ENCODE measurements at regions not wholly inside any gene's neighbourhood (a gene's known extent, or its start where the extent isn't known, plus 50 kb on each side); places are given as distances from the start of the nearest gene placed in this dataset.

- intact Hi-C loops (cut with micrococcal nuclease): no loop called here
These were observed 358.9 kb downstream of the HRH4 start for GRCh38 chr18:24819141-24819890.

GRCh38 chr18:24825397-24825796 is 365.0 kb downstream of the HRH4 start:
- intact Hi-C loops (cut with micrococcal nuclease): no loop called here

GRCh38 chr18:24826605-24827004 is 366.2 kb downstream of the HRH4 start:
- intact Hi-C loops (cut with micrococcal nuclease): no loop called here

GRCh38 chr18:24827501-24827900 is 367.1 kb downstream of the HRH4 start:
- intact Hi-C loops (cut with micrococcal nuclease): no loop called here

- intact Hi-C loops (cut with micrococcal nuclease): no loop called here
These were observed 370.6 kb downstream of the HRH4 start for GRCh38 chr18:24831081-24831480.

DNA sequence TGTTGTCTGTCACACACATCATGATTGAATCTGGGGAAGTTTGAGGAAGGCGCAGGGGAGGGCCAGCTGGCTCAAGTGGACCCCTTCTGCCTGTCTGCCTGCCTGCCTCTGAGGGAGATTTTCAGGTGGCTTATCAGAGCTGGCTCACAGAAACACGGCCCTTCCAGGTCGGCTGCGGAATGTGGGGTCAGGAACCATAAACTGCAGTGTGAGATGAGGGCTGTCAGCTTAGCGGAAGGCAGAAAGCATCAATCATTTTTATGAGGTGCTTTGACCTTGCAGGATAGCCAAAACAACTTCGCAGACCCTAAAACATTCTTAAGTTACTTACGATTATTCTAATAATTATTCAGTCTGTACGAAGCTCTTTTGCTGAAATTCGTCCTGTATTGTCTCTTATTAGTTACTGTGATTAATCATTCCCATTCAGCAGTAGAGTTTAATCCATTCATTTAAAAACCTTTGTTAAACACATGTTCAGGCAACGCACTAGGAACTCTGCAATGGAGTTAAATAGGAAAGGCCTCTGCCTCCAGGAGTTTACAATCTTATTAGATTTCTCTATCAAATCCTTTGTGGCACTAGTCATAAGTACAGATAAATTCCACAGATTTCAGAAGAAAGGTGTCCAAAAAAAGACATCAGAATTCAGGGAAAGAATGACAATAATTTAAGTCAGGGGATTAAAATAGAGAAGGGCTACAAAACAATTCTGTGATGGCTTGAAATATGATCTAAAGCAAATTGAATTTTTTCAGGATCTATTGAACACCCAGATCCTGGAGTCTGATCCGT is 371.6 kb downstream of the HRH4 start:
- intact Hi-C loops (cut with micrococcal nuclease): no loop called here

- intact Hi-C loops (cut with micrococcal nuclease): no loop called here
These were observed 375.3 kb downstream of the HRH4 start for GRCh38 chr18:24835751-24836150.

DNA sequence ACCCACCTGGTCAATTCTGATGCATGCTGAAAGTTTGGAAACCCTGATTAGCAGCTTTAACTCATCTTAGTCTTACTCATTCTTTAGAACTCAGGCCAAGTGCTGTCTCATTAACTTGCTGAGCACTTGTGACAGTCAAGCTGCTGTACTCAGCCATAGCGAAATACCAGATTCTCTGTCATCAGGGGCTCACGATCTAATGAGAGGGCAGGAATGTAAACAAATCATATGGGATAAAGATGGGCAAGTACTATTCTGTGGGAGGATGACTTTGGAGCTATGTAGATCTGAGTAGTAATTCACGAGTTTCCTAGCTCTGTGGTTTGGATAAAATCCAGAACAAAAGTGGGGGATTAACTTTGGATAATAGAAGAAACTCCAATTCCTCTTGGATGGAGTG is 376.6 kb downstream of the HRH4 start:
- intact Hi-C loops (cut with micrococcal nuclease): no loop called here

GRCh38 chr18:24840051-24840450 is 379.6 kb downstream of the HRH4 start:
- intact Hi-C loops (cut with micrococcal nuclease): no loop called here

DNA sequence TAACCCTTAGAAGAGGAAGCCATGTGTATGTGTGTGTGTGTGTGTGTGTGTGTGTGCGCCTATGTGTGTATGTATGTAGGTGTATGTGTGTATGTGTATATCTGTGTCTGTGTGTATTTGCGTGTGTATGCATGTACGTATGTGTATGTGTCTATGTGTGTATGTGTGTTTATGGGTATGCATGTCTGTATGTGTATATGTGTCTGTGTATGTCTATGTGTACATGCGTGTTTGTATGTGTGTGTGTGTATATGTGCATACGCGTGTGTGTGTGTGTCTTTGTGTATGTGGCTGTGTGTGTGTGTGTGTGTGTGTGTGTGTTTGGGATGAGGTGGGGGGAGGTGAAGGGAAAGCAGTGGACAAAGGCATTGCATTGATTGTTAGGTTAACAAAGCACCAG is 380.2 kb downstream of the HRH4 start:
- intact Hi-C loops (cut with micrococcal nuclease): no loop called here

DNA sequence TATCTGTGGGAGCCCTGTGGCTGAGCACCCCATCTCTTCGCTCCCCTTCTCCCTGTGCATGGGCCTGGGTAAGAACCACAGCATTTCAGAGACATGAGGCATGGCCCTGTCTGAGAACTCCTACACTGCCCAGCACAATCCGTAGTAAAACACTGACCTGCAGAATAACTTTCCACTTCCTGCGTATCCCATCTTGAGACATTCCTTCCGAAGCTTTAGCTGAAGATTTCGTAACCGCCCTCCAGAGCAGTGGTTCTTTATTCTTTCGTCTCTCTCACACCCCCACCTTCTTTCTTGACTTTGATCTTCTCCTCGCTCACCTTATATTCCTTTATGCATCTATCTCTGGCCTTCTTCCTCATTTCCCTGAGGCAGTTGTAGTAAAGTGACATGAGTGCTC is 381.1 kb downstream of the HRH4 start:
- intact Hi-C loops (cut with micrococcal nuclease): no loop called here

DNA sequence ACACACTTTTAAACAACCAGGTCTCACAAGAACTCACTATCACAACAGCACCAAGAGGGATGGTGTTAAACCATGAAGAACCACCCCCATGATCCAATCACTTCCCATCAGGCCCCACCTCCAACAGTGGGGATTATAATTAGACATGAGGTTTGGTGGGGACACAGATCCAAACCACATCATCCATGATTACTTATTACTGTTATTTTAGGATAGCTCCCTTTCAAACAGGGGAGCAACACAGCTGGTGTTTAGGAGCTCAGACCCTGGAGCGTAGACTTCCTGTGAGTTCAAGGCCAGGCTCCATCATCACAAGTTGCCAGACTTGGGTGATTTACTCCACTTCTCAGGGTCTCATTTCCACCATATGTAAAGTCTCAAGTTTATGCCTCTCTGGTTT is 382.7 kb downstream of the HRH4 start:
- intact Hi-C loops (cut with micrococcal nuclease): no loop called here

DNA sequence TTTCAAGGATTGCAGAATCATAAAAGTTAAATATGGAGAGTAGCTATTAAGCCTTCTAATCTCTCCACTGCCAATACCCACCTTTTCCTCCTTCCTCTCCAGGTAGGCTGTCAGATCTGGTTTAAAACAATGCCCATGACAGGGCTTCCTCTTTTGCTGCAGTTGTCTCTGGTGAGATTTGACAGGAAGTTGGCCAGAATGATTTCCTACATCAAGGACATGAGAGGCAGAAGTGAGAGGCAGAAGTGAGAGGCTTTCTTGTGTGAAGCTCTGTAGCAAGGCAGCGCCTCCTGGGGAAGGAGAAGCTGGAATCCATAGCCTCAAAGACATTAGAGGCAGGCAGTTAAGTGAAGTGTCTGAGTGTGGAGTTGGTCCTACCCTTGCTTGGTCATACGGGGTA is 385.7 kb downstream of the HRH4 start:
- intact Hi-C loops (cut with micrococcal nuclease): no loop called here

DNA sequence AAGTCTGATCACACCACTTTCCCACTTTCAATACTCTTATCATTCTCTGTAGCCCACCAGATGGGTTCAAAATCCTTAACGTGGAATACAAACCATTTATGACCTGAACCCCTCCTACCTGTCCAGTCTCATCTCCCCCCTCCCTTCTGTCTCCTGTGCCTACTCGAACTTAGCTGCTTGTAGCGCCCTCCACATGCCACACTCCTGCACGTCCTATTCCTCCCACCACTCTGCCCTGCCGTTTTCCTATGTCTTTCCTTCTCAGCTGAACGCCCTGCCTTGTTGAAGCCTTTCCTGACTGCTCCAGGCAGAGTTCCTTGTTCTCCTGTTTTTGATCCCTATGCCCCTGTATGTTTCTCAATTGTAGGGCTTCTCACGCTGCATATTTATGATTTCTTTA is 390.1 kb downstream of the HRH4 start:
- intact Hi-C loops (cut with micrococcal nuclease): no loop called here

- intact Hi-C loops (cut with micrococcal nuclease): no loop called here
These were observed 392.6 kb downstream of the HRH4 start for GRCh38 chr18:24853076-24853475.

DNA sequence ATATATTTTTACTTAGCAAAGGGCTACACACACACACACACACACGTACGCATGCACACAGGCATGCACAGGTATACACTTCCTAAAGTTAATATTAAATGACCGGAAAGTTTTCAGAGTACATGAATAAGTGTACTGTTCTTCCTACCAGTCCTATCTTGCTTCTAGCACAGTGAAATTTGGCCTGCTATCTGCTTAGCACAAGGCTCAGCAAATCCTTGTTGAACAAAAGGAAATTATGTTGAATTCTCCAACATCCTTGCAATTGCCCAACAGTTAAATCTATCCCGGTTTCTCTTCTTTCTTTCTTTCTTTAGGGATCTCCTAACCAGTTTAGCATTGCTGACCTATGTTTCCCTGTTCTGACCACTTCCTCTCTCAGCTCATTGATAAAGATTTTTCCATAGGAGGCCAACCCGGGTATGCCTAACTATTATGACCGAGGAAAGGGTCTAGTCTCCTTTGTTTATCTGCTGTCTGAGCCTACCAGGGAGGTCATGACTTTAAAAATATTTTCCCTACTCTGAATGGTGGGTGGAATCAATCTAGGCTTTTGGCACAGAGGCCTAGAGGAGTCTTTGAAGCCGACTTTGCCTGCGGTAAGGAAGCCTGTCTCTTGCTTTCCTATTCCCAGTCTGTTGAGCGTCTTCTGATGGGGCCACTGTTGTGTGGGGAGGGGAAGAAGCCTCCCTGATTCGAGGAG is 400.7 kb downstream of the HRH4 start:
- intact Hi-C loops (cut with micrococcal nuclease): no loop called here

DNA sequence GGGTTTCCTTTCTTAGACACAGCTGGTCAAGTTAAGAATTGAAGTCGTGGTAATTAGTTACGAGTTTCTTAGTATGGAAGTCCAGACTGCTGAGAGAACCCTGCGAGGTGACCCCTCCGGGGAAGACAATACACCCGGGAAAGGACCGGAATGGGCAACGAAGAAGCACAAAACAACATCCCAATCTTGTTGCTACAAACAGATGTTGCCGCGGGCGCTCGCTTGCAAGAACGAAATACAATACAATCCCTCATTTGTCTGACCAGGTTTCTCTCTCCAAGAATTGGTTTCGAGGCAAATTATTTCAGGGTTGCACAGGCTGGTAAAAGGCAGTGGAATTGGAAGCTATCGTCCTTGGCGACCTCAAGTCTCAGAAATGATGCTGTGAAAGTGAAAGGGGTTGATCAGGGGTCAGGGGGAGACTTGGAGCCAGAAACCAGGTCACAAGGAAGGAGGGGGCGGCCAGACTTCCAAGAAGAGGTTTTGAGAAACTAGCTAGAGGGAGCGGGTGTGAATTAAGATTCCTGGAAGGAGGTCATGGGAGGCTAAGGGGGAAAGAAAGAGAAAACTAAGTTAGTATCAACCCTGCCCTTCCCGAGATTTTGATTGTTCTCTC is 401.9 kb downstream of the HRH4 start:
- intact Hi-C loops (cut with micrococcal nuclease): no loop called here

- intact Hi-C loops (cut with micrococcal nuclease): no loop called here
These were observed 407.9 kb downstream of the HRH4 start for GRCh38 chr18:24868311-24868710.

GRCh38 chr18:24868760-24869237 is 408.4 kb downstream of the HRH4 start:
- intact Hi-C loops (cut with micrococcal nuclease): no loop called here

GRCh38 chr18:24869285-24869684 is 408.8 kb downstream of the HRH4 start:
- intact Hi-C loops (cut with micrococcal nuclease): no loop called here

DNA sequence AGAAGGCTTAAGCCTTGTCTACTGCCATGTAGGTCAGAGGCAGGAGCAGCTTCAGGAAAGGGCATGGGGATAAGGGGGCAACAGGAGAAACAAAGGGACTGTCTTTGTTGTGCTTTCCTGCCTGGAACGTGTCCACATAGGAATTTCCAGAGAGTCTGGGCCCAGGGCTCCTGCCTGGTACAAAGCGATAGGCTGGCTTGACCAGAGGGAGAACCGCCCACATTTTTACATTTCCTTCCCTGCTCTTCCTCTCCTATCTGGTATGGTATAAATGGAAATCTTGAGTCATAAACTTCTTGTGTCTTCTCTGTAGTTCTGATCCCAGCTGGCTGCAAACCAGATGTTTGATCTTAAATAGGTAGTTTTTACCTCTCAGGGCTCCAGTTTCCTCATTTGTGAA is 414.8 kb downstream of the HRH4 start:
- intact Hi-C loops (cut with micrococcal nuclease): no loop called here

GRCh38 chr18:24875777-24876176 is 415.3 kb downstream of the HRH4 start:
- intact Hi-C loops (cut with micrococcal nuclease): no loop called here
